Inflammatory macrophage treated with lipopolysaccharide for 1 hour (primary cell): ENCODE measurements at regions not wholly inside any gene's neighbourhood (a gene's known extent, or its start where the extent isn't known, plus 50 kb on each side); places are given as distances from the start of the nearest gene placed in this dataset.
A peak's percentile ranks its signal among the peaks of the same experiment; 100 is the strongest.
"Not testable (repeated sequence)": the region's sequence is repeated elsewhere in the genome, so short reads cannot be mapped to it uniquely, and the experiment has no call there.

ENCODE experiments used
- DNase-seq, 2 donors: peaks; one replicate each; pipeline ENCODE4 v3.0.0-alpha.2; 2020 to 2022

DNA sequence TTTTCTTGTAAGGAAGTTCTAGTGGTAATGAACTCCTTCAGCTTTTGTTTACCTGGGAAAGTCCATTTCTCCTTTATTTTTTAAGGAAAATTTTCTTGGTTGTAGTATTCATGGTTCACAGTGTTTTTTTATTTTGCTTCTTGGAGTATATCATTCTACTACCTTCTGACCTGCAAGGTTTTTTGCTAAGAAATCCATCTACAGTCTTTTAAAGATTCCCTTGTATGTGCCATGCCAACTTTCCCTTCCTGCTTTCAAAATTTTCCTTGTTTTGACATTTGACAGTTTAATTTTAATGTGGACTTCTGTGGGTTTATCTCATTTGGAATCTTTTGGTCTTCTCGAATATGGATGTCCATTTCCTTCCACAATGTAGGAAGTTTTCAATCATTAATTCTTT lies 855.6 kb downstream of the TBC1D32 start:
- no peak for DNase-seq

DNA sequence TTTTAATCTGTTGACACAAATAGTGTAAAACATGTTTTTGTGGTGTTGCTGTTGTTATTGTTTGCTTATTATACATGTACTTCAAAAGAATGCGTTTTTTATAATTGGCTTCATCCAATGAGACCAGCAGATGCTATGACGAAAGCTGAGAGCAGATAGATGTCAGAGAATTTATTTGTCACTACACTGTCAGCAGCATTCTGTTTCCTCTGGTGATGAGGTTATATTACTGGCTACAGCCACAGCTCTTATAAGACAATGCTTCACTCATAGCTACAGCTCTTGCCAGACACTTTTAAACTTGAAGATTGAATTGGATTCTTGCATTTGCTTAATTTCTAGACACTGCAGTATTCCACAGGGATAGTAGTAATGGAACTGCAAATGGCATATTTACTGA lies 860.5 kb downstream of the TBC1D32 start:
- DNase-seq: no peak

DNA sequence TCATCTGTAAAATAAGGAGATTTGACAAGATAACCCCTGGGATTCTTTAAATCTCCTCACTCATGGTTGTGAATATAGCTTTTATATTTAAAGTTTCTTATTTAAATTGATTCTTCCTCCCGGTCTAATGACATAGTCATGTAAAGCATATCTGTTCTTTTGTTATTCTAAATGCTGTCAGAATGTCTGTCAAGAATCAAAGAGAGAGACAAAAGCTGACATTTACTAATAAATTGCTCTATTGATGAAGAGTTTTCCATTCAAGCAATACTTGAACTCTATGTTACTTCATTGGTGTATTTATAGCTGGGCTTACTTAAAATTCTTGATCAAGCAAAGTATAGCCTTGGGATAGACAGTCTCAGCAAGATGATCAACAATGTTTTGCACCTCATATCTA lies 865.8 kb downstream of the TBC1D32 start:
- DNase-seq: no peak

DNA sequence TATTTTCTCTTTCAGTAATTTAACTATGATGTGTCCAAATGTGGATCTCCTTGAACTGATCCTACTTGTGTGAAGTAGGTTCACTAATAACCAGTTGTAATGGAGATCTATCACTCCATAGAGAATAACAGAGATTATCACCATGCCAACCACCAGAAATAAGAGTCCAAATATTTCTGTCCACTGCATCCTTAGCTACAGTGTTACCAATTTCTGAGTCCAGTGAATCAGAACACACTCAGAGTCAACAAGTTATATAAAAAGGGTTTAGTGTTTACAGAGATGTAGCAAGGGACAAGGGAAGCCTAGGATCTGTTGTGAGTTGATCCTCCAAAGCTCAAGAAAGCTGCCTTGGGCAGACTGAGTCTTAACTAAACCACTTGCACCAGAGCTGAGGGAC lies 882.8 kb downstream of the TBC1D32 start:
- no peak for DNase-seq

DNA sequence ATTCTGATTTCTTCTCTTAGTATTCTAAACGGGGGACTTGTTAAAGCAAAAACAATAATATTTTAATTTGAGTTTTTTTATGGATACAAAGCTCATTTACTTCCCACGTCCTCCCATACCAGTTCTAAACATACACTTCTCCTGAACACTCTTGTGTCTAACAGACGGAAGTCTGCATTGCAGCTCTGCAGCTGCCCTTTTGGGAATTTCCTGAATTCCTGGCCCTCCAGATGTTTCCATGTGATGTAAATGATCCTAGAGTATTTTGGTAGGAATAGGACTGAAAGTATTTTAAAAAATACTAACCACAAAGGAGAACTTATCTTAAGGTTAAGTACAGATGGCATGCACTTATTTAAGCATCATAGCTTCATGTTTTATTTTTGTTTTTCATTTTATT lies 886.7 kb downstream of the TBC1D32 start:
- no peak for DNase-seq

DNA sequence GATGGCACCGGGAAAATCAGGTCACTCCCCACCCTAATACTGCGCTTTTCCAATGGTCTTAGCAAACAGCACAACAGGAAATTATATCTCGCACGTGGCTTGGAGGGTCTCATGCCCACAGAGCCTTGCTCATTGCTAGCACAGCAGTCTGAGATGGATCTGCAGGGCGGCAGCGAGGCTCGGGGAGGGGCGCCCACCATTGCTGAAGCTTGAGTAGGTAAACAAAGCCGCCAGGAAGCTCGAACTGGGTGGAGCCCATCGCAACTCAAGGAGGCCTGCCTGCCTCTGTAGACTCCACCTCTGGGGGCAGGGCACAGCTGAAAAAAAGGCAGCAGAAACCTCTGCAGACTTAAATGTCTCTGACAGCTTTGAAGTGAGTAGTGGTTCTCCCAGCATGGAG lies 901.4 kb downstream of the TBC1D32 start:
- not testable (repeated sequence) for DNase-seq

DNA sequence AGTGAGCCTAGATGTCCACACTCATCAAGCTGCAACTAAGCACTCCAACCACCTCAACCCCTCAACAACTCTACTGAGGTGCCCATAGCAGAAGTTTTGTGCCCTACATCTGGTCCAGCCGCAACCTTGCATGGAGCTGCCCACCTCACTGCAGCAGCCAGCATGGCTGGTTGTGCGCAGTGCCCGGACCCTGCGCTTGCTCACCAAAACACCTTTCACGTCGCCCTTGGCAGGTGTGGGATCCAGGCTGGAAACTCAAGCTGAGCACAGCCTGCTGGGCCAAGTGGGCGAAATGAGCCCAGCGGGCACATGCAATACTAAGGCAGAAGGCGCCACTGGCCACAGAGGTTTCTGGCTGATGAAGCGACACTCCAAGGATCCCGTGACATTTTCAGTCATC lies 902.4 kb downstream of the TBC1D32 start:
- no peak for DNase-seq

DNA sequence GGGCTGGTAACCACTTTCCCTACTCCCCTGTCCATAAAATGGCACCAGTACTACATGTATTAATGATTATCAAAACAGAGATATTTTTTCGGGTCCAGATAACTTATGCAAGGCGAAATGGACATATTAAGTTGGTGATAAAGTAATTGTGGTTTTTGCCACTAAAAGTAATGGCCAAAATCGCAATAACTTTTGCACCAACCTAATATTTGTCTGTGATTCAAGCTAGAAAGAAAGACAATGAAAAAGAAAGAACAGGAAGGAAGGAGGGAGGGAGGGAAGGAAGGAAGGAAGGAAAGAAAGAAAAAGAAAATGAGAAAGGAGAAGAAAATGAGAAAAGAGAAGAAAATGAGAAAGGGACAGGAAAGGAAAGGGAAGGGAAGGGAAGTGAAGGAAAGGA lies 922.9 kb downstream of the TBC1D32 start:
- DNase-seq: no peak

DNA sequence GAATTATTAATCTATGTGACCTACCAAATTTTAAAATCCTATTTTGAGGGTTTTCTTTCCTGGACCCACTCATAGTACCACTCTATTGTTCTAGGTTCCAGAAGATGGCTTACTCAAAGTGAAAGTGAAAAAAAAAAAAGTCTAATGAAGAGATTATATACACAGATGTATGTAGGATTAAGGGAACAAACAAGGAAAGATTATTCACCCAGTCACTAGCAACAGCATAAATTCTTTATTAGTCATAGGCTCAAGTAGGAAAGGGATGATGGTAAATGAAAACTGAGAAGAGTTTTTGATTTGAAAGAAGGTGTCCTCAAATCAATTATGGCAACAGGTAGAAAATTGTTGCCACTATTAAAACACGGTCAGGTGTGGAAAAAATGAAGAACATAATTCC lies 923.7 kb downstream of the TBC1D32 start:
- DNase-seq: no peak

DNA sequence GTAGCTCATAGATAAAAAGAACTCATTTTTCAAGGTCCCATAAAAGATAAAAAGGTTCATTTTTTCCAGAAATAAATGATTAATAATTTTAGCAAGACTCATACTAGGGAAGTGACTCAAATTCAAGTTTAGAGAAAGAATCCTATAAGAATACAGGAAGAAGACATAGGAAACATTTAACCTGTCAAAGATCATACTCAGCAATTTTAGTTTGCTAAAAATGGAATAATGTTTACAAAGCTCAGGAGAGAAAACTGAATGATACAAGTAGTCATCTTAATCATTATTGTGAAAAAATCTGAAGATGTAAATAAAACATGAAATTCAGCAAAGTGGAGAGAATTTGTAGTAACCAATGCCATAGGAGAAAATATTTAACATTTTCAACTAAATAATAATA lies 926.6 kb downstream of the TBC1D32 start:
- DNase-seq: no peak

DNA sequence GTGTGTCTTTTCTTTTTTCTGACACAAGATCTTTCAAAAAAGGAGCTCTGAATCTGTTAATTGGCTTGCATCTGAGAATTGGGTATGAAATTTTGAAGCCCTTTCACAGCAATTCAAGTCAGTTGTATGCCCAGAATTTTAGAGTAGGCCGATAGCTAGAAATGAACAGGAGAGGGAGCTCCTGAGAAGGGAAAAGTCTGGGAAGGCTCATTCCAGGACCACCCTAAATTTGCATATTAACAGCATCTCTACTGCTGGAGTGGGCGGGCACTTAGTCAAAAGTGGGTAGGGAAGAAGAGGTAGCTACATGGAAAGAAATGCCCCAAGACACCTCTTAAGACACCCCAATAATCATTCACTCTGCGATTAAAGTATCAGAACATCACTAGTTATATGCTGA lies 928.3 kb downstream of the TBC1D32 start:
- DNase-seq: no peak

DNA sequence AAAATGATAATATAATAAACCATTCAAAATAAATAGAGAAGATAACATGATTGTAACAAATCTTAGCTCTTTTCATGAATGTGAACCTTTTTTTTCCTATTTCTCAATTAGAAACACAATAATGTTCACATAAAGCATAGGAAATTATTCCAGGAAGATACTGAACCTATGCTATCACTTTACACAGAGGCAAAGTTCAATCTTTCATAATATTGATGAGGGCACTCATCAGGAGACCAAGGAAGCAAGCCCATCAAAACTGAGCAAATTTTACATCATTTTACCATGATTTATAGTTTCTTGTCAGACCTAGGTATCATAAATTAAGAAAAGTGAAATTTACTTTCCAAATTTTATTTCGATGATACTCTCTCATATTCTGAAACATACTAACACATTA lies 938.5 kb downstream of the TBC1D32 start:
- DNase-seq: no peak

DNA sequence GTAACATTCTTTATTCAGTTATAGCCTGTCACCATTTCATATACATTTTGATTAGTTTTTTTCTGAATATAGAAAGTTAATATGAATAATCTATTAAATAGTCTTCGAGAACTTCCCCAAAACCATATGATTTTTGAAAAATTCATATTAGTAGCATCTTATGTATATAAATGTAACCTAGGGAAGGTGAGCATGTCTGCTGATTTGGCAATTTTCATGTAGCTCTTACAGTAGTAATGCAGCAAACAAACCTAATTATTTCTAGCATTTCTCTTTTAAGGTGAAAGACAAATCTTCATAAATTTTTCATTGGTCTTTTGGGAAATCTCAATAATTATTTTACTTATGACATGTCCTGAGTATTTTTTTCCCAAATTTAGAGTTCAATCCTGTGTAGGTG lies 939.0 kb downstream of the TBC1D32 start:
- no peak for DNase-seq

DNA sequence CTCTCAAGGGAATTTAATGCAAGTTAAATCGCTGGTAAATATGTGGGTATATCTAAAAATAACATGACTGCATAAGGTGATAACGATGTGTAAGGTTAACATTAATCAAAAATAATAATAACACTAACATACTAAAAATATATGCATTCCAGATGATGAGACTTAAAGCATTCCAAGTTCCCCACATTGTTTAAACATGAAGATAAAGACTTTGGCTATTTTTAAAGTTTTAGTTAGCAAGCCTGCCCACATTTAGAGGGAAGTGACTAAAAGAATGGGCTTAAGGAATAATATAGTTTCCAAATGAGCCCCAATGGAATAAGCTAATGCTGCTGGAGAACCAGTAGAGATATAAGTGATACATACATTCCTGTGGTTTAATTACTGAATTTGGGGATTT lies 941.3 kb downstream of the TBC1D32 start:
- DNase-seq: no peak

DNA sequence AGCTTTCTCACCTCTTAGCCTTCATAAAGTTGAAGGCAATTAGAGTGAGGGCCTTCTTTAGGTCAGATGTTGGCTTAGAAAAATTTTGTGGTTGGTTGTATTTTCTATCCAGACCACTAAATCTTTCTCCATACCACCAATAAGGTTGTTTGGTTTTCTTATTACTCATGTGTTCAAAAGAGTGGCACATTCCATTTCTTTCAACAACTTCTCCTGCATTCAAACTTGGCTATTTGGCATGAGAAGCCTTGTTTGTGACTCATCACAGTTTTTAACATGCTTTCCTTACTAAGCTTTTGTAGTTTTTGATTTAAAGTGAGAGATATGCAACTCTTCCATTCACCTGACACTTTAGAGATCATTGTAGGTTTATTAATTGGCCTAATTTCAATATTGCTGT lies 949.6 kb downstream of the TBC1D32 start:
- DNase-seq: no peak

DNA sequence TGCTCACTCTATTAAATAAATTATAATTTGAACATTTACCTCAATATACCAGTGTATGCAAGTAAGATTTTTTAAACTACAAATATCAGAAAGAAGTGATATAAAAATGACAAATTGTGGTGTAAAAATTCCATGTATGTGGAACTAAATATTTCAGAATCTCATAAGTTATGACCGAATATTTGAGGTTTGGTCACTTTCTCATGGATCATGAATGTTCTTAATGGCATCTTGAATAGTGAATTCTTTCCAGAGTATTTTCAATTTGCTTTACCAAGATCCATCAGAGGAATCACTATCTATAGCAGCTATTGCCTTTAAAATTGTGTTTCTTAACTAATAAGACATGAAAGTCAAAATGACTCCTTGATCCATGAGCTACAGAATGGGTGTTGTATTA lies 950.6 kb downstream of the TBC1D32 start:
- no peak for DNase-seq

DNA sequence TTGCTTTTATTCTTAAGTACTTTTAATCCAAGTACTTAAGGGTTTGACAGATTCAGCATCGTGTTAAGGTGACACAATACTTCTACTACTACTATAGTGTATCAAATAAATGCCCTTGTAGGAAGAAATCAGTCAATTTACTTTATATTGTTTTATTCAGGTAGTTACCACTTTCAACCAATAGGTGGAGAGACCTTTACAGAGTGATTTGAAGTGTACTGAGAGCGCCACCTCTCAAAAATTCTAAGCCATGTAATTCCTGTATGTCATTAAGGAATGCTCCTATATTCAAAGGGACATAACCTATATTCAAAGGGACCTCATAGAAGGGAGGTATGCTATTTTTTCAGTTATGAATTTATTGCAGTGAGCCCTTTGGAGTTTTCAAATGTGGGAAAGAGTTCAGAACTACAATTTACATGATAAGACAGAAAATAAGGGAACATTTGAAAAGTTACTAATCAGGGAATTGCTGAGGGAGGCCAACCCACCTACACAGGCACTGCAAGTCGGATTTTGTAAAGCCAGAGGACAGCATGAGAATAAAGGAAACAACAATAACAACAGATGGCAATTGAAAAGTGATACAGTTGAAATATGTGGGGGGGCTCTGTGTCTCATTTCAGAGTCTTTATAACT lies 955.6 kb downstream of the TBC1D32 start:
- DNase-seq: peak in 1 of 2 donors; percentile 10

DNA sequence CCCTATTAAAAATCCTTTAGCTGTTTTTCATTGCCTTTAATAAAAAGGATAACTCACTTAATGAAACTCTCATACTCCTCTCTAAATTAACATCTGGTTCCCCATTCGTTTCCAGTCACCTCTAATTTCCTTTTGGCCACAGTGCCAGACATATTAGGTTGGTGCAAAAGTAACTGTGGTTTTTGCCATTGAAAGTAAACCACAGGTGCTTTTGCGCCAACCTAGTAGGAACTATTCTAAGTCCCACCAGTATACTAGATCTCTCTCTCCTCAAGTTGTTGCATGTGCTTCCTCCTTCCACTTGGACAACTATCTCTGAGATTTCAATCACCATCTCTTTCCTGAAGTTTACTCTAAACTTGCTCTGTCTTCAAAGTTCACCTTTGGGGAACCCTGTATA lies 961.1 kb downstream of the TBC1D32 start:
- DNase-seq: no peak

DNA sequence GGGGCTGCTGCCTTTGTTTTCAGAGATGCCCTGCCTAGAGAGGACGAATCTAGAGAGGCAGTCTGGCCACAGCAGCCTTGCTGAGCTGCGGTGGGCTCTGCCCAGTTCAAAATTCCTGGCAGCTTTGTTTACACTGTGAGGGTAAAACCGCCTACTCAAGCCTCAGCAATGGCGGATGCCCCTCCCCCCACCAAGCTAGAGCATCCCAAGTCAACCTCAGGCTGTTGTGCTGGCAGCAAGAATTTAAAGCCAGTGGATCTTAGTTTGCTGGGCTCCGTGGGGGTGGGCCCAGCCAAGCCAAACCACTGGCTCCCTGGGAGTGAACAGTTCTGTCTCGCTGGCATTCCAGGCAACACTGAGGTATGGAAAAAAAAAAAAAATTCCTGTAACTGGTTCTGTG lies 970.9 kb downstream of the TBC1D32 start:
- no peak for DNase-seq

DNA sequence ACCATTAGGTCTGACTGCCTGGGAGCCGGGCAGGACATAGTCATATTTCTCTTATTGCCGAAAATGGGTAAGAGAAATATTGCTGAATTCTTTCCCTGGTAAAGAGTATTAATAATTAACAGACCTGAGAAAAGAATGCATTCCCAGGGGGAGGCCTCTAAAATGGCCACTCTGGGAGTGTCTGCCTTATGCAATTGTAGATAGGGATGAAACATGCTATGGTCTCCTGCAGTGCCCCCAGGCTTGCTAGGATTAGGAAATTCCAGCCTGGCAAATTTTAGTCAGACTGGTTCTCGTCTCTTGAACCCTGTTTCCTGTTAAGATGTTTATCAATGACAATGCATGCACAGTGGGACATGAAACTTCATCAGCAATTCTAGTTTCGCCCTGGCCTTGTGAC lies 975.7 kb downstream of the TBC1D32 start:
- DNase-seq: not testable (repeated sequence)

DNA sequence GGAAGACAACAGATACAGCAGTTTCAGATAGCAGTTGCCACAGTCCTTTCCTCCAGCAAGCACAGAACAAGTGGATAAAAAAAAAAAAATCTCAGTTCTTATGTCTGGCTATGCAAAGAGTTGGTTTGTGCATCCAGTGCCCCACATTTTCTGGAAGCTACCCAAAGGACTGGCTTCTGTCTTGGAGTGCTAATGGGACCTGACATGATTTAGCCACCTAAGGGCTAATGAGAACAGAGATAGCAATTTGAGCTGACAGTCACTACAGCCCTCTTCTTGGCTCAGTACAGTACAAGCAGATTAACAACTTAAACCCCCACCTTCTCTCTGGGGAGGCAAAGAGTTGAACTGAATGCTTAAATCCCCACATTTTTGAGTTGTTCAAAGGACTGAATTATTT lies 976.8 kb downstream of the TBC1D32 start:
- no peak for DNase-seq

DNA sequence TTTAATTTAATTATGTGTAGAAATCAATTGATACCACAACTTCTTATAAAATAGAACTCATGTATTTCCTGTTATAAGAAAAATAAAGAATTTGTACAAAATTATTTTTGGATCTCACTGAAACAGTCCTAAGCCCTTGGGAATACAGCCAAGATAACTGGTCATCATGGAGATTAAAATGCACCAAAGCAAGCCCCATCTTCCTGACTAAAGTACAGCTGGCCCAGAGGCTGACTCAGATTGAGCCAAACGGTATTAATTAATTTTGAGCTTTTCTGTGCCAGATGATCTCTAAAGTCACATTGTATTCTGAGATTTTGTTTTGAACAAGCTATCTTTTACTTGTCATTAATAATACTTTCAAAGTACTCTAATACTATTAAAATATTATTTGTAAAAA lies 978.5 kb downstream of the TBC1D32 start:
- no peak for DNase-seq

DNA sequence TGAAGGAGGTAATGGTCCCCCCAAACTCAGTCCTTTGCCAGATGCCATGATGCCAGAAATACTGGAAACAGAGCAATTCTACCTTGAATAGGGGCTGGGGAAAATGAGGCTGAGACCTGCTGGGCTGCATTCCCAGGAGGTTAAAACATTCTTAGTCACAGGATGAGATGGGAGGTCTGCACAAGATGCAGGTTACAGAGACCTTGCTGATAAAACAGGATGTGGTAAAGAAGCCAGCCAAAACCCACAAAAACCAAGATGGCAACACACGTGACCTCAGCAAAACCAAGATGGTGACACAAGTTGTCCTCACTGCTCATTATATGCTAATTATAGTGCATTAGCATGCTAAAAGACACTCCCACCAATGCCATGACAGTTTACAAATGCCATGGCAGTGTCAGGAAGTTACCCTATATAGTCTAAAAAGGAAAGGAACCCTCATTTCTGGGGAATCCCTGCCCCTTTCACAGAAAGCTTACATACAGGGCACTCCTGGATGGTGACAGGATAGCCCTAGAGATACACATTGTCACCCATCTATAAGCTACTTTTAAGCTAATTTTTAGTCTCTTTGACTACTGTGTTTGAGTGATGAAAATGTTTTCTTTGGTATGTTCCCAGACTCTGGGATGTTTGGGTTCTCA lies 979.7 kb downstream of the TBC1D32 start:
- no peak for DNase-seq

DNA sequence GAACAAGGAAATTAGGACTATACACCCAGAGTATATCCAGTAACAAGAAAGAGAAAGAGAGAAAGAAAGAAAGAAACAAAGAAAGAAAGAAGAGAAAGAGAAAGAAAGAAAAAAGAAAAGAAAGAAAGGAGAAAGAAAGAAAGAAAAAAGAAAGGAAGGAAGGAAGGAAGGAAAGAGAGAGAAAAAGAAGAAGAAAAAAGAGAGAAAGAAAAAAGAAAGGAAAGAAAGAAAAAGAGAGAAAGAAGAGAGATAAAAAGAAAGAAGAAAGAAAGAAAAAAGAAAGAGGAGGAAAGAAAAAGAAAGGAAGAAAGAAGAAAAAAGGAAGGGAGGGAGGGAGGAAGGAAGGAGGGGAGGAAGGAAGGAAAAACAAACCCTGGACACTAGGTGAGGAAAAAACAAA lies 981.8 kb downstream of the TBC1D32 start:
- no peak for DNase-seq

DNA sequence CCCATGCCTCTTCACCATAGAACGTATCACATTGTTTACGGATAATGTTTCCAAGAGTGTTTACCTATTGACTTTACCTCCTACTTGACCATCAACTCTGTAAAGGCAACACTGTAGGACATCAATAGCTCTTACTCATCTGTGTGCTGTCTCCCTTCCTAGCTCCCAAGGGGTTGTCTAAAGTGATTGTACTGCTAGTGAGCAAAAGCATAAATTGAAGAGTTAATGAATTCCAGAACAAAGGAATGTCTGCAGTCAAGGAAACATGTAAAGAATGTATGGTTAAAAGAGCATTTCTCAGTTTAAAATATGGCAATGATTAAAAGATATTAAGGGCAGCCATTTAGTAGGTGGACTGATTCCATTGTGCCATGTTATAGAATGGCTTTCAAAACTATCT lies 985.4 kb downstream of the TBC1D32 start:
- DNase-seq: no peak
